OCI-LY3 (cell line): ENCODE measurements at regions not wholly inside any gene's neighbourhood (a gene's known extent, or its start where the extent isn't known, plus 50 kb on each side); places are given as distances from the start of the nearest gene placed in this dataset.

ENCODE experiments used
- H2AFZ ChIP-seq: fragments of 200-600, 300-600 bp; shearing (Covaris generic); 2 replicates; pipeline ENCODE4 v1.6.0; 2014; ENCODE audit warnings: antibody characterized with exemption, low read depth, low read length
- H3K27ac ChIP-seq: fragments of 200-600, 300-600 bp; sonication (generic); 2 replicates; pipeline ENCODE4 v1.5.1; 2014; ENCODE audit warnings: mild to moderate bottlenecking, low read length, moderate library complexity, mixed read lengths
- H3K27me3 ChIP-seq: fragments of 200-600, 300-600 bp; sonication (generic); 2 replicates; pipeline ENCODE4 v1.6.1; 2014; ENCODE audit warnings: low read depth, low read length, mixed read lengths
- H3K36me3 ChIP-seq: fragments of 200-600, 300-600 bp; sonication (generic); replicated peaks from 2 replicates; pipeline ENCODE3; 2014; ENCODE audit warnings: low read depth, low read length, mixed read lengths
- H3K4me1 ChIP-seq: fragments of 300-600, 200-600 bp; sonication (generic); 2 replicates; pipeline ENCODE4 v1.6.1; 2014; ENCODE audit warnings: low read length, mixed read lengths
- H3K4me2 ChIP-seq: fragments of 200-600, 300-600 bp; sonication (generic); 2 replicates; pipeline ENCODE4 v1.6.1; 2014; ENCODE audit warnings: low read length, mixed read lengths
- H3K4me3 ChIP-seq: fragments of 300-600, 200-600 bp; sonication (generic); 2 replicates; pipeline ENCODE4 v1.5.1; 2014; ENCODE audit warnings: antibody characterized with exemption, mild to moderate bottlenecking, low read length, moderate library complexity
- H3K79me2 ChIP-seq: fragments of 300-600, 200-600 bp; shearing (Covaris generic); 2 replicates; pipeline ENCODE4 v1.6.1; 2014; ENCODE audit warnings: mild to moderate bottlenecking, low read length, mixed read lengths
- H3K9ac ChIP-seq: fragments of 300-600, 200-600 bp; shearing (Covaris generic); 2 replicates; pipeline ENCODE4 v1.6.0; 2014; ENCODE audit warnings: mild to moderate bottlenecking, low read length, moderate library complexity
- H3K9me3 ChIP-seq: fragments of 200-600, 300-600 bp; shearing (Covaris generic); 2 replicates; pipeline ENCODE4 v1.6.1; 2014; ENCODE audit warnings: low read length, mixed read lengths; ENCODE audit not compliant: insufficient read depth
- H4K20me1 ChIP-seq: fragments of 200-600, 300-600 bp; sonication (generic); 2 replicates; pipeline ENCODE4 v1.6.1; 2016; ENCODE audit warnings: low read length, mixed read lengths; ENCODE audit not compliant: insufficient read depth
- CTCF ChIP-seq: fragments of 200-600, 300-600 bp; sonication (generic); IDR thresholded peaks from 2 replicates; pipeline ENCODE4 v1.5.1; 2014; ENCODE audit warnings: antibody characterized with exemption, low read length, low read depth
- EZH2phosphoT487 ChIP-seq: fragments of 200-600 bp; shearing (Covaris generic); IDR thresholded peaks from 2 replicates; pipeline ENCODE4 v1.6.1; 2018; ENCODE audit warnings: antibody characterized with exemption, mixed run types, low read depth

GRCh38 chr13:107413005-107413404, 802.3 kb downstream of the LIG4 start:
- Histone ChIP-seq H3K79me2 (no peaks in the 10 kb centered on the region), H3K36me3 (no peaks in the 10 kb centered on the region), H3K27ac (no peak overlapping the region), H3K4me3 (no peak overlapping the region), H3K9me3 (no peaks in the 10 kb centered on the region), H3K4me2 (no peak overlapping the region), H4K20me1 (no peaks in the 10 kb centered on the region), H3K9ac (no peak overlapping the region), H3K27me3 (no peaks in the 10 kb centered on the region), H3K4me1 (no peaks in the 10 kb centered on the region), H2AFZ (no peak overlapping the region)
- no peak for TF ChIP-seq EZH2phosphoT487
- no peak for TF ChIP-seq CTCF

GRCh38 chr13:107407074-107407473, 808.3 kb downstream of the LIG4 start:
- Histone ChIP-seq H3K36me3 (no peaks in the 10 kb centered on the region), H3K27me3 (no peaks in the 10 kb centered on the region), H4K20me1 (no peaks in the 10 kb centered on the region), H2AFZ (no peak overlapping the region), H3K79me2 (no peaks in the 10 kb centered on the region), H3K9me3 (0 out of 2 replicates have a peak, but pooled peaks cover 7% of the 10 kb centered on the region), H3K27ac (no peak overlapping the region), H3K4me2 (no peak overlapping the region), H3K4me3 (no peak overlapping the region), H3K4me1 (no peaks in the 10 kb centered on the region), H3K9ac (no peak overlapping the region)
- TF ChIP-seq CTCF (no peak), EZH2phosphoT487 (no peak)

GRCh38 chr13:107395927-107396662, 819.2 kb downstream of the LIG4 start:
- Histone ChIP-seq H2AFZ (no peak overlapping the region), H3K27me3 (peaks cover 4% of the 10 kb centered on the region; the same call in 1 of the 2 replicates), H3K36me3 (no peaks in the 10 kb centered on the region), H3K4me1 (no peaks in the 10 kb centered on the region), H3K4me2 (no peak overlapping the region), H3K79me2 (no peaks in the 10 kb centered on the region), H4K20me1 (no peaks in the 10 kb centered on the region), H3K9me3 (no peaks in the 10 kb centered on the region), H3K27ac (no peak overlapping the region), H3K4me3 (no peak overlapping the region), H3K9ac (no peak overlapping the region)
- no peak for TF ChIP-seq EZH2phosphoT487
- no peak for TF ChIP-seq CTCF

GRCh38 chr13:107392205-107392604, 823.1 kb downstream of the LIG4 start:
- Histone ChIP-seq H4K20me1 (no peaks in the 10 kb centered on the region), H2AFZ (no peak overlapping the region)

More at GRCh38 chr13:107392205-107392604, 823.1 kb downstream of the LIG4 start:
- Histone ChIP-seq H3K4me1 (no peaks in the 10 kb centered on the region), H3K9me3 (no peaks in the 10 kb centered on the region), H3K36me3 (no peaks in the 10 kb centered on the region), H3K4me2 (no peak overlapping the region), H3K79me2 (no peaks in the 10 kb centered on the region), H3K4me3 (no peak overlapping the region), H3K9ac (no peak overlapping the region), H3K27me3 (peaks cover 4% of the 10 kb centered on the region; the same call in 1 of the 2 replicates), H3K27ac (no peak overlapping the region)
- TF ChIP-seq EZH2phosphoT487, result no peak
- TF ChIP-seq CTCF, result no peak
